Hindlimb muscle (tissue), 1 donor: ENCODE measurements at regions not wholly inside any gene's neighbourhood (a gene's known extent, or its start where the extent isn't known, plus 50 kb on each side); places are given as distances from the start of the nearest gene placed in this dataset.
"Not testable (repeated sequence)": the region's sequence is repeated elsewhere in the genome, so short reads cannot be mapped to it uniquely, and the experiment has no call there.

Experiments used
- DNase-seq: peaks from one replicate; pipeline ENCODE4 v3.0.0-alpha.2; 2013

DNA sequence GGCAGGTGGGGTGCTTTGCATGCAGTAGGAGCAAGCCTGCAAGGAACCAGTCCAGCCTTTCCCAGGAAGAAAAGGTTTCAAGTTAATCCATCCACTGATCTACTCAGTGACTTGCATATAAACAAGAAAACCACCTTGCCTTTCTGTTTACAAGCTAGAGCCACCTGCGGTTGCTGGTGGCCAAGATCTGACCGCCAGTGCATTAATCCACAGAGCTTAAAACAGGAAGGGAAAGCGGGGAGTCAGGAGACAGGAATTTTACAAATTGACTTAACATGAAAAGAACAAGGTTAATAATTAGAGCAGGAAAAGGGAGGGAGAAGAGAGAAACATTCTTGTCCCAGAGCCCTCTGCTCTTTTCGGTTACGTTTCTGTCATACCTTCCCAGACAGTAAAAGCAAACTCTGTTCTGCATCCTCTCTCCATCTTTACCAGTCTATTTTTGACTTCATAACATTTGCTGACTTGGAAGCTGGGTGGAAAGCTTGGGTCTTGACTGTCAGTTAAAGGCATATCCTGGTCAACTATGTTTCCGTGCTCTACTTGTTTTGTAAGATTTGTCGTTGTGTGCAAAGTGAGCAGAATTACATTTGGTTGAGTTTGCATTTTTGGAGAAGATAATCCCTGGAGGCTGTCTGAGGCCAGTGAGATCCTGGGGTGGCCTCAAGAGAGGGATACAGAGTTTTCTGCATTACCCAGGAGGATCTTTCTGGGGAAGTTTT is 760.6 kb downstream of the EFNB2 start:
- no peak for DNase-seq

DNA sequence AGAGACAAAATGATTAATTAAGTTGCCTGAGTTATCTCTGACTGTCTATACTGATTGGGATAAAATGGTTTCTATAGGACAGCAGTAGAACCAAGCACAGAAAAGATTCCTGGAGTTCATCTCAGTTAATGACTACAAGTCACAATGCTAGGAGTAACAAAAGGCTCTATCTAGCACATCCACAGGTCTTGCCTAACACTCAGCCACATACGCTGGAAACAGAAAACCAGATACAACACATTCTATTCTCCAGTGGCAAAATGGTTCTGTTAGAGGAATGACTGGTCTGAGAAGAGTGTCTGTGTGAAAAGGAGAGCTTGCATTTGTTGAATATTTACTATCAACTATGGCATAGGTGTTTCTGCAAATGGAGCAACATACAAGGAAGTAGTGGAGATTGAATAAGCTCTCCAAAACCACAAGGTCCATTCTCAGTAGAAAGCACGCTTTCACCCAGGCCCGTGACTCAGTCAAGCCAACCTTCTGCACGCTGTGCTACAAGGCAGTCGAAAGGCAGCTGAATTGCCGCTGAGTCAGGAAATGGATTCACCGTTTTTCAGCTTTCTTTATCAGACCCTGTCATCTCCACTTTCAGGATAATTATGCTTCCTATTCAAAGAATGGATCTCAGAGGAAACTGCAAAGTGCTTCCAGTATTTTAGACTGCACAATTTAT is 761.5 kb downstream of the EFNB2 start:
- DNase-seq: no peak

DNA sequence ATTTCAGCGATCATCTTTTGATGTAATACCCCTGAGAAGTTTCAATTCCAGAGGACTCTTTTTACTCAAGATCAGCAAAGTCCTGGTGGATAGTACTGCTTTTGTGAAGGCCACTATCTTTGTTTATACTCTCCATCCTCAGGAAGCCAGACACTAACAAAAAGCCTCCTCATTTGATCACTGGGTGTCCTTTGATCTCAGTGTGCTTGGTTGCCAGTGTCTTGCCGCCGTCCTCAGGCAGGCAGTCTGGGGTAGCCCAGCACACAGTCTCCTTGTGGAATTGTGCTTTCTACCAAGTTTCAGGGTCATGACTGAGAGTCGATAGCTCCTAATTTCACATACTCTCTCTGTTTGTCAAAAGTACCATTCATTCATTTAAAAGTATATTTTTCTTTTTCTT is 762.2 kb downstream of the EFNB2 start:
- DNase-seq: no peak

DNA sequence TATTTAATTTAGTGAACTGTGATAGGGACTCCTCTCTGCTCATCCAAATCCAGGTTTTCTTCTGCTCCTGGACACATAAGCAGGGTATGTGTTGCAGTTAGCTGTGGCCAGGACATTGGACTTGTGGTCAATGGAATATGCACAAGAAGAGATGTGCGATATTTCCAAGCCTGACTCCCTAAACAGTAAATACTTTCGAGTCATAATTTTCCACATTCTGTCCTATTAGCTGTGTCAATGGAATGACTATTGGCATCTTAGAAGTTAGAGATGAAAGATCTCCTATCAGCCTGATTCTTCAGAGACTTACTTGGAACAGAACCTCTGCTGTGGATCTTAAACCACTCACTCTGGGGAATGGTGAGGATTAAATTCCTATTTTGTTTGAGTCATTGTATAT is 771.0 kb downstream of the EFNB2 start:
- DNase-seq: no peak

DNA sequence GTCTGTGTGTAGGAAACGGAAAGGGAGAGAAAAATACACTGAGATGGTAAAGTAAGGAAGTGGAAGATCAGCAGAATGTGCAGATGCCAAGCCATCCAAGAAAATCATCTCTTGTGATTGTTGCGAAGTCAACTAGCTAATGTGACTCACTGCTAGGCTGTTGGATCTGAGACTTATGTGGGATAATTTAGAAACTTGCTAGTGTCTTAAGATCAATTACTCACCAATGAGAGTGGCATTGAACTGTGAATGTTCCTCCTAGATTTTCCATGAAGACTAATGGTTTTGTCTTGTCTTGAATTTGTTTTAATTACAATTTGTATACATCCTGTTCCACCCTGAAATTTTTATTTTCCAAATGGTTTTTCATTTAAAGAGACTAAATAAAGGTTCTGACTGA is 771.6 kb downstream of the EFNB2 start:
- no peak for DNase-seq

DNA sequence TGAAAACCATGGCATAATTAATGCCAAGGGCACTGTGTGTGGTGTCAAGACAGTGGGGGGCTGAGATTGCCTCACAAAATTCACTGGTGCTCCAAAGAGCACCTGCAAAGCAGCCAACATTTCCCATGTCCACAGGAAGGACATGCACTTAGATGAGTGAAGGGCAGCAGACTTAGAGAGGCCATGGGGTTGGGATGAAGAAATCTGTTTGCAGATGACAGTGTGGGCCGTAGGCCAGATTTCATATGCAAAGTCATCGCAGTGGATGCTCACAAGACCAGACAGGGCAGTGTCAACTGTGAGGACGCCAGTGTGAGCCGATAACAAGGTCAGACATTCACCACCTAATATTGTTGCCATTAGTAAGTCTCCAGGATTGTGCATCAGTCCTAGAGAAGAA is 773.4 kb downstream of the EFNB2 start:
- DNase-seq: no peak

DNA sequence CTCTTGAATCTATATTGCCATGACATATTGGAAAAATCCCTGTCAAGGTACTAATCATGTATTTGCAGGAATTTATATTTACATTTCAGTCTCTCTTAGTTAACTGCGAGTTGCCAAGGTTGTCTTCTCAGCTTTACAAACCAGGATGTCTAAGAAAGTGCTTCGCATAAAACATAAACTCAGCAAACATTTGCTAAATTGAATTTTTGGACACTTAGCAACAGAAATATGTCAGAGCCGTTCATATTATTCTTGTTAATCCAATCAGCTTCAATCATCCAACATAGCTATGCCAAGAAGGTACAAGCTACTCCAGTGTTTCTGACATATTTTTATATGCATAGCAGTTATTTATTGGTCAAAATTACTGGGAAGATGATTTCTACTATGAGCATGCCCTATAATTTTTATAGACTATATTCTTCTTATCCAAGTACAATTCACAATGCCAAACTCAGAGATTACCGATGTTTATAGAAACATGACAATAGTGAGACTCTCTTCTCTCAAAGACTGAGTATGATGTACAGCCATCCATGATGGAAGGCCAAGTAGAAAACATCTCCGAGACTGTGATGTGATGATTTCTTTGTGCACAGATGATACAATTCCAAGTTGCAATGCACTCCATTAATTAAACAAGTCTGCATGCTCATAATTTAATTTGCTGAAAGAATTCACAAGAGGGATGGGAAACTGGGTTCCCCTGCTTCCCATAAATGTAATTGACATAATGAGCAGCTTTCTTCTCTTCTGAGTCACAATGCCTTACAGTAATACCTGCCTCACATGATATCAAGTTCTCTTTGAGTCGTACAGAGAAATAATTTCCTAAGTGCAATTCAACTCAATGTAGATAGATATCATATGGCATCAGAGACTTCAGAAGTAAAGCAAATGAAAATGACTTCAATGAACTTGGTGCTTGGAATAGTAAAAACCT is 776.3 kb downstream of the EFNB2 start:
- no peak for DNase-seq

DNA sequence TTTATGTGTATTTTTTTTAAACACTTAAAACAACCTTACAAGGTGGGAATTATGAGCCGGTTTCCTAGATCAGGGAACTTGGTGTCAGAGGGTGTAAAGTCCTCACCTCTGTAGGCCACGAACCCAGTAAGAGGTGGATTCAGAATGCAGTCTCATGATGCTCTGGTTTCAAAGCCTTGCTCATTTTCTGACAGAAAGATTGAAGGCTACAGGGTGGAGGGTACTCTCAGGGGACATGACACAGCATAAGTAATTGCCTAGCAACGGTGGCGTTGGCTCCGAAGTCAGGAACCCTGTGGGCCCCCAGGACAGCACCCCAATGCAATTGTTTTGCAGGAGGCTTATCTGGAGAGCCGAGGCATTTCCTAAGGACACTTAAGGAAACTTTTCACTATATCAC is 794.7 kb downstream of the EFNB2 start:
- DNase-seq: no peak

DNA sequence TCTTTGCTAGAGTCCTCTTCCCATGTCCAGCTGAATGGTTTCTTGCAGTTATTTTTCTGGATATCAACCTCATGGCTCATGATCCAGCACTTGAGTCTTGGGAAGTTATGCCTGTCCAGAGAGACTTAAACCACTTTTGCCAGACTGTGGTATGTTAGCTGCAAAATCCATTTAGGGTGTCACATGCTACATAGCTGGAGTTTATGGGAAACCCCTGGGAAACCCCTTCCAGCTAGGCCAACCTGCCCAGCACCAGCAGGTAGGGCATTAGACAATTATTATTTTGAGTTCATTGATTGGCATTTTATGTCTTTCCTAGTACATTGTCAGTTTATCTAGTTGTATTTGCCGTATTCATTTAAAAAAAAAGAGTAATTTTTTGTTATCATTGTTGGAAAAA is 797.8 kb downstream of the EFNB2 start:
- no peak for DNase-seq

DNA sequence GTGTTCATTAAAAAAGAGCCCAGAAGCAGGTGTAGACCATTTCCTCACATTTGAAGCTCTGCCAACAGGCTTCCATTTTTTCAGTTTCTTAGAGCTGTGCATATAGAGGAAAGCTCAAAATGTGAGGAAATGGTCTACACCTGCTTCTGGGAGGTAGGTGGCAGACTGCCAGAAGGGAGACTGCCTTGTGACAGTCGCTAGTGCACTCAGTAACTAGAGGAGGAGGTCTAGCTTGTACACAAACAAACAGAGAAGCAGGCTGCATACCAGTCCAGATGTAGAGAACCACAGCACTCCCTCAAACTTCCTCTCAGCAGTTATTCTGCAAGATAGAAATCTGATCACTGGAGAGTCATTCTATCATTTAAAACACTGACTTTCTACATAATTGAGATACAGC is 800.2 kb downstream of the EFNB2 start:
- no peak for DNase-seq

DNA sequence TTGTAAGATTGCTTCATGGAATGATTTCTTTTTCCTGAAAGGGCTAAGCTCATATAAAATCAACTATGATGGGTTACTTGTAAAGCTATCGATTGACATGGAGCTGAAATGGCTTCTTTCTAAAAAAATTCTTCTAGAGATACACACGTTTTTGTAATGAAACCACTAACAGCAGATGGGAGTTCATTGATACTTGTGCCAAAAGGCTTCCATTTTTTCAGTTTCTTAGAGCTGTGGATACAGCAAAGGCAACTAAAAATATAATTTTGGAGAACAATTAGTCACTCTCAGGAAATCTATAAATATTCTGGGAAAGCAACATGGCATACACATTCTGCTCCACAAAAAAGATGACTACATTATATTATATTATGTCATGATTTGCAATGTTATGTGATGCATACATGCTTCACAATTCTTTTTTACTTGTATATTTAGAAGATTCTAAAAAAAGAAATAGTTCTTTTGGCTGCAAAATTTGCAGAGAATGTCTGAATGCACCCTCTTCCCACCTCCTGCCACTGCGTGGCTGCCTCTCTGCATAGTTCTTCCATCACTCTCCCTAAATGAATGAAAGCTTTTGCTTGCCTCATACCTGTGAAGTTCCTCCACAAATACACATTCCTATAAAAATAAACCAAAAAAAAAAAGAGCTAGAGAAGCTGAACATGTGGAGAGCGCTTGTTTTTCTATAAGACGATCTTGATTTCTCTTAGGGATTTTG is 802.5 kb downstream of the EFNB2 start:
- DNase-seq: no peak

DNA sequence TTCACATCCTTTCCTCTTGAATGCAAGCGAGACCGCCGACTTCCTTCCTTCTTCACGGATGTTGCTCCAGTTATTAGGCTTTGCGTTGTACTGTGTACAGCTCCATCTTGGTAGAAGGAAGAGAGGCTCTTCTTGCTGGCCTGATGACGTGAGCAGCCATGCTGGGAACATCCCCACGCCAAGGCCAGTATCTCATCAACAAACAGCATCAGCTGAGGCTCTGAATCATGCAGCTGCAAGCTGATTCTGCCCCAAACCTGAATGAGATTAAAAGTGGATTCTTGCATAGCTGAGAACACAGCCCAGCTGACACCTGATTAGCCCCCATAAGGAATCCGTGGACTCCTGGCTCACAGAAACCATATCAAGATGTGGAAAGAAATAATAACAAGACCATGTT is 809.6 kb downstream of the EFNB2 start:
- DNase-seq: no peak

DNA sequence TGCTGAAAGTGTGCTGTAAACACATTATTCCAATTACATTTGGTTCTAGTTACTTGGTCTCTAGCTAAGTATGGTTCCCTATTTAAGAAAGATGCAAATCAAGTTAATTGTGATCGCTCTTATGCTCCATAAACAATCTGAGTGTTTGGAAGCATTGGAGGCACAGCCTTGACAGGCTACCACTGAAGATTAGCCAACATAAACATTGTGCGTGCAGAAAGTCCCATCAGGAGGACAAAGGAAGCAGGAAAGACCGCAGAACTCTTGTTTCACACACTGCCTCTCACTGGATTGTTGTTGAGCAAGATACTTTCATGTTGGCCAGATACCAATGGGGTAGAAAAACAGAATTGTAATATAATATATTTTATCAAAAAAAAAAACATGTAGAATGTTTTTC is 814.4 kb downstream of the EFNB2 start:
- no peak for DNase-seq

DNA sequence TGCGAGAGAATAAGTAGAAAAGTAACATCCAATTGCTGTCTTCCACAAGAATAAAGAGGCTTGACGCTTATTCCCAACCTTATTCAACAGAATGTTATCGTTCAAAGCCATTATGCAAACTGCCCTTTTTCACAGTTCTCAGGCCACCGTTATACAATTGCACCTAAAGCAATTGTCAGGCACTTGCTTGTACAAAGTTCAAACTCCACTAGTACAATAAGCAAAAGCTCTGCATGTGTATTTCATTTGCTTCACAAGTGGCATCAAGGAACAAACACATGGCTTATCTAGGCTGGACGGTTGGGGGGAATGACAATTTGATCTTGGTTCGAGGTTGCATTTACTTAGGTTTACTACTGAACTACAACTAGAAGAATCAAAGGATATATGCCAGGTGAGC is 815.6 kb downstream of the EFNB2 start:
- DNase-seq: no peak

DNA sequence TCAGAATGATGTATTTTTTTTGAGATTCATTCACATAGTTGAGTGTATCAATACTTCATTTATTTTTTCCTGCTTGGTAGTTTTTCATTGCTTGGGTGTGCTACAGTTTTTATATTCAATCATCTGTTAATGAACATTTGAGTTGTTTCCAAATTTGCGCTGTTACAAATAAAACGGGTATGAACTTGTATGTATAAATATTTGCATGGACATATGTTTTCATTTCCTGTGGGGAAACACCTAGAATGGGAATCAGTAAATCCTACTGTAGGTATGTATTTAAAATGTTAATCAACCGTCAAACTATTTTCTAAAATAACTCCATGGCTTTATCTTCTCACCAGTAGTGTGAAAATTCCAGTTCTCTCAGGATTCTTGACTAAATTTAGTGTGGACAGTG is 826.3 kb downstream of the EFNB2 start:
- no peak for DNase-seq

DNA sequence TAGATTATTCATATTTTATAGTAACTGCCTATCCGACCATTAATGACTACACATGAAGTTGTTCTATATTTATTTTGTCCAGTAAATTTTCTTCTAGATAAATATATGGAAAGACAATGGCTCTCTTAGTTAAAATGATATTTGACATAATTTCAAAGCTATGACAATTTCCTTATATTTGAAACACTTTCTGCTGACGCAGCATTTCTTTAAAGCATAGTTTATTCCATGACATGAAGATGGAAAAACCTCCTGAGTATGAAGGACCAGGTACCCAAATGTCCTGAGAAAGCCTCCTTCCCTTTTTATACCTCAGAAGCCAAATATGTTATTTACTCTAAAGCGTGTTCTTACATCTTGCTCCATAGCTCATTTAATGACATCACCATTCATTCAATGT is 831.6 kb downstream of the EFNB2 start:
- no peak for DNase-seq

DNA sequence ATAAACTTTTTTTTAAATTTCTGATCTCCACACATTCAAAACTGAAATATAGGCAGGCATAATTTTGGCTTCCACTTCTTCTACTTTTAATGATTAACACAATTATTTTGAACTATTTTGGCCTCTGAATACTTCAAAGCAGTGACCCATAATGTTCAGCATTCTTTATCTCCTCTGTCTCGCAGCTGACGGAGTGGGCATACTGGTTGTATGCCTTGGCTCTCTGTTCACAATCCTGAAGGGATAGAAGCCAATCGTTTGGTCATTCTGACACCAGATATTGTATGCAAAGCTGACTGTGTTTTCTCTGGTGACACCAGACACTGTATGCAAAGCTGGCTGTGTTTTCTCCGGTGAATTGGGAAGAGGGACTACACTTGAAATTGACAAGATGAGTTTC is 833.0 kb downstream of the EFNB2 start:
- no peak for DNase-seq

DNA sequence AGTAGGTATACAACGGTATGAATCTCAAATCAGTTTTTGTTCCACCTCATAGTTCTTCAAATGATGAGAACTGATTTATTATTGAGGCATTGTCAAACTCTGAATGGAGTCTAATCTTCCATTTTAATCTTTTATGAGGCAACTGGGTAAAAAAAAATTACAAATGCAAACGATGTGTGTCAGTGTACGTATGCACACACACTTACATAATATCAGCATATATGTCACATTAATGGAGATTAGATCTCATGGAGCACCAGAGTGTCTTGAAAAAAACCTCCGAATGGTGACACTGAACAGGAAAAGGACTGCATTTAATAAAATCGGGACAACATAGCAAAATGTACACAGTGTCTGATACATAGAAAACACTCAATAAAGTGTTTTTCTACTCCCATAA is 842.7 kb downstream of the EFNB2 start:
- DNase-seq: no peak

DNA sequence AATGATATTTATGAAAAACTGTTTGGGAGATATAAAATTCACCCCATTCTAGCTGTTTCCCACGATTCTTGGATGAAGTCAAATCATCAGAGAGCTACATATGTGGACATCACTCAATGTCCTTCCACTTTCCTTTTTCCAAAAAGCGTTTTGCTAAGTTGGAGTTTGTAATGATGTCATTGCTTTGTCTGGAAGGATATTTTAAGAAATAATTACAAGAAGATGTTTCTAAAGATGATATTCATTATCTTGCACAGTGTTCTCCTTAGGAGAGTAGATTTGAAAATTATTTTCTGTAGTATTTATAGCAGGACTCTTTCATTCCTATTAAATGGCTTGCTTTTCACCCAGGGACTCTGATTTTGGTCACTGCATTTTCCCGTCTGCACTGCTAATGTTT is 851.2 kb downstream of the EFNB2 start:
- DNase-seq: no peak

DNA sequence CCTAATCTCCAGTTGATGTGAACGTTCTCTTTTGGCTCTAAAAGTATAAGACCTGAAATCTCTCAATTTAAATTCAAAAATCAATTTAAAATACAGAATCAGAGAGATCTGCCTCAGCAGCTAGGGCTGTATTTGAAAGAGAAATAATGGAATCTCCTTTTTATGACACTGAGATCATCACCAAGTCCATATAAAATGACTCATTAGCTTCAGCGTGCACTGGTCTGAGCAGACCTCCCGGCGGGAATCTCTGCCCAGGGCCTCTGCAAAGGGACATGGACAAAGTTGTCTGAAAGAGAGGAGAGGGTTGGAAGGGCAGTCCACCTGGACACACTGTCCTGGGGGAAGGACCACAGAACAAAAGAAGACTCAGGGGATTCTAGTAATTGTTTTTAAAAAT is 855.6 kb downstream of the EFNB2 start:
- DNase-seq: no peak

DNA sequence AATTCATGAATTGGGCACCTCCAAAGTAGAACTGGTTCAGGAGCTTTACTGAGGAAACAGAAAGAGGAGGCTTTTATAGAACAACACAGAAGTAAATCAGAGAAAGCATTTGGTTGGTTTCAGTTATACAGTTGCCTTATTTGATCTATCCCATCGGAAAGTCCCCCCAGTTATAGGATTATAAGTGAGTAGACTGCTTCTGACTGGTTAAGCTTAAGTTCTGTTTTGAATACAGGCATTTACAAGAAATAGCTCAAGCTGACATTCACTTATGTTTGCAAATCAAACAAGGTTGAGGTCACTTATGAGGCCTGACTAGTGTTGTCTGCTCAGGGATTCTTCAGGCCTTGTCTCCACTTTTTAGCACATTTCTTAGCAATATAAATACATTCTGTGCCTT is 857.4 kb downstream of the EFNB2 start:
- DNase-seq: no peak

DNA sequence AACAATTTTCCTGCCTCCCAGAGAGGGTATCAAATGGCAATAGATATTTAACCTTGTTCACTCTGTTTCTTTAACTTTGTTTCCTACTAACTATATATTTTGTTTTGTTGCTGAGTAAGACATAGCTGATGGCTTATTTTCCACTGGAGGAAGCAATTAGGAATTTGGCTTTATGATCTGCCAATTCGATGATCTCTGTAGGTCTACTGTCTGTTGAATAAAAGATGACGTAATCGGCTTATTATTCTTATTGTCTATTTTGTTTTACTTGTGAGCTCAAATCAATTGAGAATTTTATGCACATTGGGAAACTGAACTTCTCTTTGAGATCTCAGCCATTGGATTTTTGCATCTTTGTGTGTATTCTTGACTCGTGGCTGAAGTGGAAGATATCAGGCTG is 862.6 kb downstream of the EFNB2 start:
- peak; percentile 8 for DNase-seq

DNA sequence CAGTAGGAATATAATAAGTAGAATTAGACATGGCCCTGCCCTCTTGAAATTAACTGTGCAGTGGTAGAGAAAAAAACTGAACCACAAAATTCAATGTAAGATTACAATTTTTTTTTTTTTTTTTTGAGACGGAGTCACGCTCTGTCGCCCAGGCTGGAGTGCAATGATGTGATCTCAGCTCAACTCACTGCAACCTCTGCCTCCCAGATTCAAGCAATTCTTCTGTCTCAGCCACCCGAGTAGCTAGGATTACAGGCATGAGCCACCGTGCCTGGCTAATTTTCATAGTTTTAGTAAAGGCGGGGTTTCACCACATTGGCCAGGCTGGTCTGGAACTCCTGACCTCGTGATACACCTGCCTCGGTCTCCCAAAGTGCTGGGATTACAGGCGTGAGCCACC is 864.3 kb downstream of the EFNB2 start:
- not testable (repeated sequence) for DNase-seq
